HCT116 (cell line): ENCODE measurements at regions not wholly inside any gene's neighbourhood (a gene's known extent, or its start where the extent isn't known, plus 50 kb on each side); places are given as distances from the start of the nearest gene placed in this dataset.
"Not testable (repeated sequence)": the region's sequence is repeated elsewhere in the genome, so short reads cannot be mapped to it uniquely, and the experiment has no call there.

Experiments
- EZH2phosphoT487 ChIP-seq: fragments of 200-600 bp; IDR thresholded peaks from 2 replicates; pipeline ENCODE4 v1.6.1; 2018; ENCODE audit warnings: antibody characterized with exemption, borderline replicate concordance
- POLR2A ChIP-seq: IDR thresholded peaks from 2 replicates; pipeline ENCODE4 v1.7.0; 2011; ENCODE audit warnings: borderline replicate concordance; ENCODE audit not compliant: insufficient read depth, insufficient read length; ENCODE audit errors: extremely low read depth
- POLR2AphosphoS5 ChIP-seq: IDR thresholded peaks from 2 replicates; pipeline ENCODE4 v1.6.1; 2011; ENCODE audit warnings: mild to moderate bottlenecking, low read depth, low read length, moderate library complexity
- ZNF274 ChIP-seq: fragments of 200-500 bp; sonication (Bioruptor generic); IDR thresholded peaks from 2 replicates; pipeline ENCODE4 v1.6.1; 2014; ENCODE audit warnings: mild to moderate bottlenecking, low read depth, low read length, inconsistent platforms
- TF ChIP-seq, protein P1 (sequence below), 3 experiments: fragments of 200-600 bp in 1 of 3; sonication (generic) in 1 of 3; IDR thresholded peaks in 2 of 3; conservative IDR thresholded peaks in 1 of 3; 2 replicates each; pipeline ENCODE4 v1.5.1; 2012 to 2017; ENCODE audit warnings: low read depth in 2 of 3, low read length in 2 of 3, antibody characterized with exemption in 1 of 3, borderline replicate concordance in 1 of 3, control low read depth in 1 of 3, mild to moderate bottlenecking in 1 of 3, mixed read lengths in 1 of 3, mixed run types in 1 of 3, moderate library complexity in 1 of 3; ENCODE audit not compliant: insufficient read depth in 1 of 3

DNA sequence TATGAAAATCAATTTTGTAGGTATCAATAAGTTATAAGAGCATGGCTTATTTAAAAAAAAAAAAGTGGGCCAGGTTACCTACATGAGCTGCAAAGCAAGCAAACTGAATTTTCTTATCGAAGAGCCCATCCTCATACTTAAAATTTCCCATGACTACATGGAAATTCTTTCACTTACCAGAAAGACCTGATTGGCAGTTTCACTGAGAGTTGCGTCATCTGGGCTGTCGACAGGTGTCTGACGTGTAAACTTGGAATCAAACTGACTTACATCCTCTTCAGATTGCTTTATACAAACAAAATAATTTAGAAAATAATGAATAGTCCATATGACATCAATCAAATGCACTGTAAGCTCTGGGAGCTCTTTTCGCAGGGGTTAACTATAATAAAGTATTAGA lies 149.1 kb upstream of the EFCAB3 start:
- not testable (repeated sequence) for TF ChIP-seq POLR2A, ZNF274, EZH2phosphoT487, POLR2AphosphoS5
- TF ChIP-seq, protein P1, sequence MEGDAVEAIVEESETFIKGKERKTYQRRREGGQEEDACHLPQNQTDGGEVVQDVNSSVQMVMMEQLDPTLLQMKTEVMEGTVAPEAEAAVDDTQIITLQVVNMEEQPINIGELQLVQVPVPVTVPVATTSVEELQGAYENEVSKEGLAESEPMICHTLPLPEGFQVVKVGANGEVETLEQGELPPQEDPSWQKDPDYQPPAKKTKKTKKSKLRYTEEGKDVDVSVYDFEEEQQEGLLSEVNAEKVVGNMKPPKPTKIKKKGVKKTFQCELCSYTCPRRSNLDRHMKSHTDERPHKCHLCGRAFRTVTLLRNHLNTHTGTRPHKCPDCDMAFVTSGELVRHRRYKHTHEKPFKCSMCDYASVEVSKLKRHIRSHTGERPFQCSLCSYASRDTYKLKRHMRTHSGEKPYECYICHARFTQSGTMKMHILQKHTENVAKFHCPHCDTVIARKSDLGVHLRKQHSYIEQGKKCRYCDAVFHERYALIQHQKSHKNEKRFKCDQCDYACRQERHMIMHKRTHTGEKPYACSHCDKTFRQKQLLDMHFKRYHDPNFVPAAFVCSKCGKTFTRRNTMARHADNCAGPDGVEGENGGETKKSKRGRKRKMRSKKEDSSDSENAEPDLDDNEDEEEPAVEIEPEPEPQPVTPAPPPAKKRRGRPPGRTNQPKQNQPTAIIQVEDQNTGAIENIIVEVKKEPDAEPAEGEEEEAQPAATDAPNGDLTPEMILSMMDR (IDR thresholded peaks at IDR 0.05 in 2 of 3, conservative IDR thresholded peaks at IDR 0.05 in 1 of 3; ENCODE audit: borderline replicate concordance in 1 of 3, insufficient read depth in 1 of 3, low read depth in 2 of 3, low read length in 2 of 3), result not testable (repeated sequence)
